Stimulated activated memory B cell treated with anti-CD40 and anti-IgM and Interleukin-4, amounts not matched to agents 10 μg/mL and 1 μg/mL and 100 μg/mL, for 72 hours (primary cell): ENCODE measurements at regions not wholly inside any gene's neighbourhood (a gene's known extent, or its start where the extent isn't known, plus 50 kb on each side); places are given as distances from the start of the nearest gene placed in this dataset.

Experiments
- ATAC-seq: fragments of 150-1000 bp; cut with Tn5 transposase; 2 replicates; pipeline ENCODE4 v1.10.0; 2021
- H3K27ac Mint-ChIP-seq: one replicate; pipeline ENCODE4 v1.8.0; 2022; ENCODE audit warnings: mild to moderate bottlenecking, mixed read lengths
- H3K27me3 Mint-ChIP-seq: one replicate; pipeline ENCODE4 v1.8.0; 2022; ENCODE audit warnings: mixed read lengths
- H3K36me3 Mint-ChIP-seq: one replicate; pipeline ENCODE4 v1.8.0; 2022; ENCODE audit warnings: mixed read lengths
- H3K4me1 Mint-ChIP-seq: one replicate; pipeline ENCODE4 v1.8.0; 2022; ENCODE audit warnings: mixed read lengths
- H3K4me3 Mint-ChIP-seq: one replicate; pipeline ENCODE4 v1.8.0; 2022; ENCODE audit warnings: mild to moderate bottlenecking, moderate library complexity, mixed read lengths
- H3K9me3 Mint-ChIP-seq: one replicate; pipeline ENCODE4 v1.8.0; 2022; ENCODE audit warnings: mixed read lengths

- no peak overlapping the region for H3K27ac Mint-ChIP-seq
- no peaks in the 10 kb centered on the region for H3K4me1 Mint-ChIP-seq
- no peak overlapping the region for H3K4me3 Mint-ChIP-seq
- no peaks in the 10 kb centered on the region for H3K9me3 Mint-ChIP-seq
- H3K27me3 Mint-ChIP-seq, result no peaks in the 10 kb centered on the region
- ATAC-seq, result no peak
- H3K36me3 Mint-ChIP-seq, result no peaks in the 10 kb centered on the region
Measured at GRCh38 chr6:90445533-90446108, 141.3 kb downstream of the MAP3K7 start.

GRCh38 chr6:90444160-90444714 lies 142.6 kb downstream of the MAP3K7 start:
- Mint-ChIP-seq H3K4me3 (no peak overlapping the region), H3K36me3 (no peaks in the 10 kb centered on the region), H3K4me1 (no peaks in the 10 kb centered on the region), H3K9me3 (no peaks in the 10 kb centered on the region), H3K27me3 (no peaks in the 10 kb centered on the region), H3K27ac (no peak overlapping the region)
- no peak for ATAC-seq

DNA sequence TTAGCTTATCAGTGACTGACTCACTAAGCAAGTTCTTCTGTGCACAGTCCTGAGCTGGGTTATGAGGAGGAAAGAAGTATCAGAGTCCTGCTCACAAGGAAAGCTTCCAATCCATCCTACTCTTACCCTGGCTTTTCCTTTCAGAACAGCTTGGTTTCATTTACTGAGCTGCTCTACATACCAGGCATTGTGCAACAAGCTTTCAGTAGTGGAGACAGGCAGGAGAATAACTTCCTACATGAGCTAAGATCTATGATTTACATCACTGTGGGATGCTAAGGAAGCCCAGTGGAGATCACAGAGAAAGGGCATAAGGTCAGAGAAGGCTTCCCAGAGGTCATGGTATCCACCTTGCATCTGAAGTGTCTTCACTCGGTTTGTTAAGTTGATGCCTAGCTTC lies 144.5 kb downstream of the MAP3K7 start:
- Mint-ChIP-seq H3K36me3 (no peaks in the 10 kb centered on the region), H3K27me3 (no peaks in the 10 kb centered on the region), H3K9me3 (no peaks in the 10 kb centered on the region), H3K4me1 (no peaks in the 10 kb centered on the region), H3K4me3 (no peak overlapping the region), H3K27ac (no peak overlapping the region)
- no peak for ATAC-seq

GRCh38 chr6:90440586-90441283 lies 144.1 kb upstream of the BACH2 start:
- ATAC-seq, result no peak
- no peak overlapping the region for H3K4me3 Mint-ChIP-seq
- no peaks in the 10 kb centered on the region for H3K4me1 Mint-ChIP-seq
- no peaks in the 10 kb centered on the region for H3K27me3 Mint-ChIP-seq
- H3K27ac Mint-ChIP-seq, result no peak overlapping the region
- H3K9me3 Mint-ChIP-seq, result no peaks in the 10 kb centered on the region
- no peaks in the 10 kb centered on the region for H3K36me3 Mint-ChIP-seq

DNA sequence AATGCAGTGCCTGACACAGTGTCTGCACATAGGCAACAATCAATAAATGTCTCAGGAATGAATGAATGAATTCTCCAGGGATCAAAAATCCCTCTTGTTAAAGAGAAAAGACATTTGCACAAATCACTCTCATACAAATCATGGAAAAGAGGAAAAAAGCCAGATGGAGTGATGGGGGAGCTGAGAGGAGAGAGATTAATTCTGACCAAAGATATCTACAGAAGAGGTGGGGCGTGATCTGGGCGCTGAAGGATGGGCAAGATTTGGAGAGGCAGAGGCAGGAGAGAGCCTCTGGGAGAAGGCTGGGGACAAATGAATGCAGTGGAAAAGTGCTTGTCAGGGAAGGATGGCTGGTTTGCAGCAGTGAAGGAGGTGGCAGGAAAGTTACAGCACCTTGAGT lies 142.9 kb upstream of the BACH2 start:
- no peak overlapping the region for H3K4me3 Mint-ChIP-seq
- no peaks in the 10 kb centered on the region for H3K4me1 Mint-ChIP-seq
- H3K27me3 Mint-ChIP-seq, result no peaks in the 10 kb centered on the region
- no peak for ATAC-seq
- H3K9me3 Mint-ChIP-seq, result peaks cover 2% of the 10 kb centered on the region
- no peak overlapping the region for H3K27ac Mint-ChIP-seq
- no peaks in the 10 kb centered on the region for H3K36me3 Mint-ChIP-seq

- Mint-ChIP-seq H3K9me3 (peaks cover 19% of the 10 kb centered on the region), H3K4me3 (no peak overlapping the region), H3K36me3 (peaks cover 12% of the 10 kb centered on the region), H3K4me1 (no peaks in the 10 kb centered on the region), H3K27me3 (peaks cover 14% of the 10 kb centered on the region), H3K27ac (no peak overlapping the region)
- no peak for ATAC-seq
Measured at GRCh38 chr6:90436403-90436802, 139.8 kb upstream of the BACH2 start.

- no peaks in the 10 kb centered on the region for H3K4me1 Mint-ChIP-seq
Measured at GRCh38 chr6:90435207-90435899, 138.7 kb upstream of the BACH2 start.

DNA sequence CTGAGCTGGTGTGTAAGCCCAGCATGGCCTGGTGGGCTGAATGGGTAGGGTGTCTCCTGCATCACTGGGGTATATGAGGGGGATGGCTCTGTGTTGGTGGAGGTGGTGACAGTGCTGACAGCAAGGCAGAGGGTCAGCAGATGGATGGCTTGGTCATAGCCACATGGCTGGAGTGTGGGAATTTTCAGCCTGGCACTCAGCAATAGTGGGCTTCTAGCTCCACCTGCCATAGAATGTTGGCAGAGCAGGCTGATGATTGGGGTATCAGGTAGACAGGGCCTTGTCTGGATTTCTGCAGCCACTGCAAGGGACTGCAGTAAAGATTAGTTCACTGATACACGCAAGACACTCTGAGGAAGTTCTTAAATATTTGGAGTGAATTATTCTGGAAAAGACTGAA lies 137.5 kb upstream of the BACH2 start:
- Mint-ChIP-seq H3K36me3 (peaks cover 24% of the 10 kb centered on the region), H3K9me3 (peaks cover 32% of the 10 kb centered on the region), H3K27me3 (peaks cover 17% of the 10 kb centered on the region), H3K4me3 (no peak overlapping the region), H3K27ac (no peak overlapping the region), H3K4me1 (no peaks in the 10 kb centered on the region)
- no peak for ATAC-seq

More at GRCh38 chr6:90435207-90435899, 138.7 kb upstream of the BACH2 start:
- Mint-ChIP-seq H3K27me3 (peaks cover 17% of the 10 kb centered on the region), H3K36me3 (peaks cover 15% of the 10 kb centered on the region), H3K4me3 (no peak overlapping the region), H3K9me3 (peaks cover 25% of the 10 kb centered on the region), H3K27ac (no peak overlapping the region)
- no peak for ATAC-seq

GRCh38 chr6:90432937-90433336 lies 136.3 kb upstream of the BACH2 start:
- Mint-ChIP-seq H3K27ac (no peak overlapping the region), H3K36me3 (peaks cover 24% of the 10 kb centered on the region), H3K4me1 (no peaks in the 10 kb centered on the region), H3K9me3 (peaks cover 32% of the 10 kb centered on the region), H3K27me3 (peaks cover 17% of the 10 kb centered on the region), H3K4me3 (no peak overlapping the region)
- no peak for ATAC-seq

- Mint-ChIP-seq H3K27me3 (peaks cover 17% of the 10 kb centered on the region), H3K4me3 (no peak overlapping the region), H3K9me3 (peaks cover 32% of the 10 kb centered on the region), H3K36me3 (peaks cover 24% of the 10 kb centered on the region), H3K27ac (no peak overlapping the region), H3K4me1 (no peaks in the 10 kb centered on the region)
- ATAC-seq, result no peak
Measured at GRCh38 chr6:90432041-90432775, 135.6 kb upstream of the BACH2 start.

GRCh38 chr6:90431576-90431975 lies 134.9 kb upstream of the BACH2 start:
- no peak for ATAC-seq
- Mint-ChIP-seq H3K9me3 (peaks cover 34% of the 10 kb centered on the region), H3K36me3 (peaks cover 24% of the 10 kb centered on the region), H3K4me1 (no peaks in the 10 kb centered on the region), H3K27me3 (peaks cover 17% of the 10 kb centered on the region), H3K4me3 (no peak overlapping the region), H3K27ac (no peak overlapping the region)

DNA sequence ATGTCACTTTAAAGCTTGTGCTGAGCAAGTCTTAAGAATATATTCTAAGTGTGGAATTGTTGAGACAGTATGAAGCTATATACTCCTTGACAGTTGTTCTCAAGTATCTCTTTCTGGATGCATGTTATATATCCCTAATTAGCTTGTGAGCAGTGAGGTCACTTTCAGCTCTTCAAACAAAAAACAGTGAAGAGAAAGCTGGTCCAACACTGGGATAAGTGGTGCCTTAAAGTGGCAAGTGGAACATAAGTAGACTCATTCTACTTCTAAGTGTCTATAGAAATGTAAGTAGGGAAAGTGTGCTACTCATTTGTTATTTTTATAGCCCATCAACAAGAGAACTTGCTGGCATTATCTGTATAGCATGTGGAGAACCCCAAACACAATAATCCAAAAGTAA lies 133.1 kb upstream of the BACH2 start:
- no peak overlapping the region for H3K27ac Mint-ChIP-seq
- H3K9me3 Mint-ChIP-seq, result peaks cover 32% of the 10 kb centered on the region
- H3K27me3 Mint-ChIP-seq, result peaks cover 17% of the 10 kb centered on the region
- H3K36me3 Mint-ChIP-seq, result peaks cover 24% of the 10 kb centered on the region
- ATAC-seq, result no peak
- H3K4me3 Mint-ChIP-seq, result no peak overlapping the region
- H3K4me1 Mint-ChIP-seq, result peaks cover 14% of the 10 kb centered on the region

GRCh38 chr6:90428514-90428913 lies 131.9 kb upstream of the BACH2 start:
- Mint-ChIP-seq H3K27ac (no peak overlapping the region), H3K36me3 (peaks cover 18% of the 10 kb centered on the region), H3K9me3 (peaks cover 25% of the 10 kb centered on the region), H3K27me3 (peaks cover 17% of the 10 kb centered on the region), H3K4me1 (peaks cover 14% of the 10 kb centered on the region), H3K4me3 (no peak overlapping the region)
- ATAC-seq, result no peak

DNA sequence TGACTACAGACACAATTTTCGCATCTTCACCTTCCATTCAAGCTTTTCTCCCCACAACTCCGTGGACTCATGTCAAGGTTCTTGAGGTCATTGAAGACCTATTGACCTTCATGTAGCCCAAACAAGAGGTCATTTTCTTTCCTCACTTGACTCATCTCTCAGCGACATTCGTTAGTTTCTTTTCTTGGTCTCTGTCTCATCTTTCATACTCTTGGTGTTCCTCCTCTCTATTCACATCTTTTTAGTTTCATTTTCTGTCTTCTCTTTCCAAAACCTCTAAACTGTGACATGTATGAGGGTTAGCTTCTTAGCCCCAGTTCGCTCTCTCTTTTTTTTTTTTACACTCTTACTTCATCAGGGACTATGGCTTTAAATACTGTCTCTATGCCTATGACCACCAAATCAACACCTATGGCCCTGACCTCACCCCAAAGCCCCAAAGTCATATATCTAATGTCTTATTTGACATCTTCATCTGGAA lies 128.6 kb upstream of the BACH2 start:
- H3K9me3 Mint-ChIP-seq, result peaks cover 8% of the 10 kb centered on the region
- no peaks in the 10 kb centered on the region for H3K27me3 Mint-ChIP-seq
- peaks cover 14% of the 10 kb centered on the region for H3K4me1 Mint-ChIP-seq
- peaks cover 7% of the 10 kb centered on the region for H3K36me3 Mint-ChIP-seq
- H3K27ac Mint-ChIP-seq, result peak overlapping the region; percentile 71
- peak; percentile 81 for ATAC-seq
- H3K4me3 Mint-ChIP-seq, result peak overlapping the region; percentile 61

DNA sequence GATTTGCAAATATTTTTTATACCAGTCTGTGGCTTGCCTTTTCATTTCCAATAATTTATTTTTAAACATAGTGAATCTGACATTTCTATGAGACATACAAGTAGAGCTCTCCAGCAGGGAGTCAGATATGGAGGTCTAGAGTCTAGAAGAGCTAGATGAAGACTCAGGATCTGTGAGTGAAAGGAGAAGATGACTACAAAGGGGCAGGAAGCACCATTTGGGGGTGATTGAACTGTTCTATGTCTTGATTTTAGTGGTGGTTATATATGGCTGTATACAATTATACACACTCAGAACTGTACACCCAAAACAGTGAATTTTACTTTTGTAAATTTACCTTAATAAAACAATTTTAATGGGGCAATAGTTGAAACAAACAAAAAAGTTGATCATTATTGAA lies 127.9 kb upstream of the BACH2 start:
- H3K9me3 Mint-ChIP-seq, result peaks cover 7% of the 10 kb centered on the region
- H3K27me3 Mint-ChIP-seq, result no peaks in the 10 kb centered on the region
- H3K27ac Mint-ChIP-seq, result peak overlapping the region; percentile 71
- H3K4me1 Mint-ChIP-seq, result peaks cover 14% of the 10 kb centered on the region
- no peak for ATAC-seq
- H3K36me3 Mint-ChIP-seq, result peaks cover 4% of the 10 kb centered on the region
- no peak overlapping the region for H3K4me3 Mint-ChIP-seq
